ENCODE measurements at regions not wholly inside any gene's neighbourhood (a gene's known extent, or its start where the extent isn't known, plus 50 kb on each side); places are given as distances from the start of the nearest gene placed in this dataset.

DNA sequence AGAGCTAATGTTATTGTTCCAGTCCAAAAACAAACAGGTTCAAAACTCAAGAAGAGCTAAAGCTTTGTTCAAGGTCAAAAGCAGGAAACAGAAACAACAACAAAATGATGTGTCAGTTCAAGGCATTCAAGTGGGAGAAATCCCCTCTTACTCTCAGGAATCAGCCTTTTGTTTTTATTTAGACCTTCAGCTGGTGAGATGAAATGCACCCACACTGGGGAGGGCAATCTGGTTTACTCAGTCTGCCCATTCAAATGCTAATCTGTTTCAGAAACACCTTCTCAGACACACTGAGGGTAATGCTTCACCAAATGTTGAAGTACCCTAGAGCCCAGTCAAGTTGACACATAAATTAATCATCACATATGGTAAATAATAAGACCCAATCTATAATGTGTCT lies 150.6 kb downstream of the TMX3 start:
- Histone ChIP-seq H2AFZ (ENCODE audit: low read depth) (no peak overlapping the region), H3K4me3 (IDR thresholded peaks at IDR 0.05; ENCODE audit: insufficient read depth, low read depth, low read length) (no peak overlapping the region), H3K79me2 (ENCODE audit: insufficient read depth, low read depth) (no peaks in the 10 kb centered on the region), H3K4me1 (ENCODE audit: low read depth, poor library complexity, severe bottlenecking) (no peaks in the 10 kb centered on the region), H3K27me3 (ENCODE audit: insufficient read depth, low read depth) (no peaks in the 10 kb centered on the region), H3K9ac (no peak overlapping the region), H3K4me2 (no peak overlapping the region), H3K36me3 (ENCODE audit: insufficient read depth) (no peaks in the 10 kb centered on the region), H3K27ac (no peak overlapping the region), H4K20me1 (ENCODE audit: insufficient read depth) (no peaks in the 10 kb centered on the region)
- TF ChIP-seq, protein P1, sequence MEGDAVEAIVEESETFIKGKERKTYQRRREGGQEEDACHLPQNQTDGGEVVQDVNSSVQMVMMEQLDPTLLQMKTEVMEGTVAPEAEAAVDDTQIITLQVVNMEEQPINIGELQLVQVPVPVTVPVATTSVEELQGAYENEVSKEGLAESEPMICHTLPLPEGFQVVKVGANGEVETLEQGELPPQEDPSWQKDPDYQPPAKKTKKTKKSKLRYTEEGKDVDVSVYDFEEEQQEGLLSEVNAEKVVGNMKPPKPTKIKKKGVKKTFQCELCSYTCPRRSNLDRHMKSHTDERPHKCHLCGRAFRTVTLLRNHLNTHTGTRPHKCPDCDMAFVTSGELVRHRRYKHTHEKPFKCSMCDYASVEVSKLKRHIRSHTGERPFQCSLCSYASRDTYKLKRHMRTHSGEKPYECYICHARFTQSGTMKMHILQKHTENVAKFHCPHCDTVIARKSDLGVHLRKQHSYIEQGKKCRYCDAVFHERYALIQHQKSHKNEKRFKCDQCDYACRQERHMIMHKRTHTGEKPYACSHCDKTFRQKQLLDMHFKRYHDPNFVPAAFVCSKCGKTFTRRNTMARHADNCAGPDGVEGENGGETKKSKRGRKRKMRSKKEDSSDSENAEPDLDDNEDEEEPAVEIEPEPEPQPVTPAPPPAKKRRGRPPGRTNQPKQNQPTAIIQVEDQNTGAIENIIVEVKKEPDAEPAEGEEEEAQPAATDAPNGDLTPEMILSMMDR (conservative IDR thresholded peaks at IDR 0.05; ENCODE audit: low read depth, low read length), result no peak

DNA sequence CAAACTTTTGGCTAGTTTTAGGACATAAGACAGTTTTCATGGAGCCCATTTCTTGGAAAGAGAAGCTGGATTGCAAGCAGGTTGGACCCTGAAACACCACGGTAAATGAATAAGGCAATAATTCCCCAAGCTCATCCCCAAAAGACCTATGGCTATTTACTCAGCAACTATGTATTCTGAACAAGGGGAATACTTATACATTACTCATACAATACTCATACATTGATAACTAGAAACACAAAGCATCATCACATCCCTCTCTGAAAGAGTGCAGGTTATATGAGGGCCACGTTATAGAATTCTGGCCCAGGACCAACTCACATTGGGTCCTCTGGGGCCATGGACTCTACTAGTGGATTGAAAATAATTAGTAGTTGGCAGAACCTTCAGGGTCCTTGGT lies 154.8 kb downstream of the TMX3 start:
- no peaks in the 10 kb centered on the region for H3K79me2 ChIP-seq (ENCODE audit: insufficient read depth, low read depth)
- H3K4me2 ChIP-seq, result no peak overlapping the region
- no peak overlapping the region for H3K27ac ChIP-seq
- no peaks in the 10 kb centered on the region for H3K36me3 ChIP-seq (ENCODE audit: insufficient read depth)
- H3K4me1 ChIP-seq (ENCODE audit: low read depth, poor library complexity, severe bottlenecking), result no peaks in the 10 kb centered on the region
- no peak overlapping the region for H2AFZ ChIP-seq (ENCODE audit: low read depth)
- H4K20me1 ChIP-seq (ENCODE audit: insufficient read depth), result no peaks in the 10 kb centered on the region
- TF ChIP-seq, protein P1 (conservative IDR thresholded peaks at IDR 0.05; ENCODE audit: low read depth, low read length), result no peak
- no peak overlapping the region for H3K4me3 ChIP-seq (IDR thresholded peaks at IDR 0.05; ENCODE audit: insufficient read depth, low read depth, low read length)
- no peaks in the 10 kb centered on the region for H3K27me3 ChIP-seq (ENCODE audit: insufficient read depth, low read depth)
- no peak overlapping the region for H3K9ac ChIP-seq

DNA sequence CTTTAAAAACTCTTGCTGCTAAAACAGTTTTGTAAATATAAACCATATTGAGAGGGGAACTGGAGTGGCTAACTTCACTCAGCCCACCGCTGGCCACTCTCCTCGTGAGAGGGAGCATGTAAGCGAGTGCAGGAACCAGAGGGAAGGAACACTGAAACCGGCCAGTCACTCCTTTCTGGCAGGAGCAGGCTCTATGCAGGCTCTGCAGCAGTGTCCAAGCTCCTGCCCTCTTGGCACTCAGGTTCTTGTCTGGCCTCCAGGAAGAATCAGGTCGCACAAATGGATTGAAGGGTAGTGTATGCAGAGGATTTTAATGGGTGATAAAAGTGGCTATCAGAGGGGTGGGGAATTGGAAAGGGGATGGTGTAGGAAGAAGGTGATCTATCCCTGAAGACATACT lies 157.7 kb downstream of the TMX3 start:
- Histone ChIP-seq H3K9ac (no peak overlapping the region), H3K79me2 (ENCODE audit: insufficient read depth, low read depth) (no peaks in the 10 kb centered on the region), H3K4me2 (no peak overlapping the region), H3K27me3 (ENCODE audit: insufficient read depth, low read depth) (no peaks in the 10 kb centered on the region), H4K20me1 (ENCODE audit: insufficient read depth) (no peaks in the 10 kb centered on the region), H3K4me3 (IDR thresholded peaks at IDR 0.05; ENCODE audit: insufficient read depth, low read depth, low read length) (no peak overlapping the region), H3K27ac (no peak overlapping the region), H3K36me3 (ENCODE audit: insufficient read depth) (no peaks in the 10 kb centered on the region), H3K4me1 (ENCODE audit: low read depth, poor library complexity, severe bottlenecking) (no peaks in the 10 kb centered on the region), H2AFZ (ENCODE audit: low read depth) (no peak overlapping the region)
- TF ChIP-seq, protein P1 (conservative IDR thresholded peaks at IDR 0.05; ENCODE audit: low read depth, low read length), result no peak

DNA sequence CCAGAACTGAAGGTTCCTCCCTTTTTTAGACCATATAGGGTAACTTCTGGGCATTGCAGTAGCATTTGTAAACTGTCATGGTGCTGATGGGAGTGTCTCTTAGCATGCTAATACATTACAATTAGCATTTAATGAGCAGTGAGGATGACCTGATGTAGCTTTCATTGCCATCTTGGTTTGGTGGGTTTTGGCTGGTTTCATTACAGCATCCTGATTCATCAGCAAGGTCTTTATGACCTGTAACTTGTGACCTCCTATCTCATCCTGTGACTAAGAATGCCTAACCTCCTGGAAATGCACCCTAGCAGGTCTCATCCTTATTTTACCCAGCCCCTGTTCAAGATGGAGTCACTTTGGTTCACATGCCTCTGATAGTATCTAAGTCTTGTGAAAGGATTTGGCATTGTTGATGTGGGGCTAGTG lies 159.0 kb downstream of the TMX3 start:
- Histone ChIP-seq H3K27me3 (ENCODE audit: insufficient read depth, low read depth) (no peaks in the 10 kb centered on the region), H3K4me2 (no peak overlapping the region), H3K27ac (no peak overlapping the region), H2AFZ (ENCODE audit: low read depth) (no peak overlapping the region), H3K79me2 (ENCODE audit: insufficient read depth, low read depth) (no peaks in the 10 kb centered on the region), H3K9ac (no peak overlapping the region), H3K4me1 (ENCODE audit: low read depth, poor library complexity, severe bottlenecking) (no peaks in the 10 kb centered on the region), H4K20me1 (ENCODE audit: insufficient read depth) (no peaks in the 10 kb centered on the region), H3K4me3 (IDR thresholded peaks at IDR 0.05; ENCODE audit: insufficient read depth, low read depth, low read length) (no peak overlapping the region), H3K36me3 (ENCODE audit: insufficient read depth) (no peaks in the 10 kb centered on the region)
- TF ChIP-seq, protein P1 (conservative IDR thresholded peaks at IDR 0.05; ENCODE audit: low read depth, low read length), result no peak

Measured in KMS-11 (cell line).